IMR-90 (cell line): ENCODE measurements at regions not wholly inside any gene's neighbourhood (a gene's known extent, or its start where the extent isn't known, plus 50 kb on each side); places are given as distances from the start of the nearest gene placed in this dataset.

Experiments used
- CTCF ChIP-seq: conservative IDR thresholded peaks from 2 replicates; pipeline ENCODE4 v1.5.1; 2012; ENCODE audit warnings: mild to moderate bottlenecking, low read depth, low read length, improper control_type of control experiment
- POLR2A ChIP-seq: IDR thresholded peaks from 2 replicates; pipeline ENCODE4 v1.6.1; 2012; ENCODE audit warnings: mild to moderate bottlenecking, low read depth, low read length

GRCh38 chr10:123606955-123607354, 59.2 kb upstream of the GPR26 start:
- TF ChIP-seq POLR2A (no peak), CTCF (no peak)
